Ectodermal cell (in vitro differentiated cells): ENCODE measurements at regions not wholly inside any gene's neighbourhood (a gene's known extent, or its start where the extent isn't known, plus 50 kb on each side); places are given as distances from the start of the nearest gene placed in this dataset.

Experiments
- H3K27ac ChIP-seq: 2 replicates; pipeline ENCODE4 v1.7.0; 2013; ENCODE audit warnings: mild to moderate bottlenecking, low read depth, low read length; ENCODE audit not compliant: insufficient read depth, poor library complexity, severe bottlenecking
- H3K27me3 ChIP-seq: 2 replicates; pipeline ENCODE4 v1.7.0; 2013; ENCODE audit warnings: mild to moderate bottlenecking, low read length; ENCODE audit not compliant: insufficient read depth, control insufficient read depth, poor library complexity, severe bottlenecking
- H3K36me3 ChIP-seq: one replicate; pipeline ENCODE4 v1.7.0; 2013; ENCODE audit warnings: low read length; ENCODE audit not compliant: control insufficient read depth, insufficient read depth
- H3K4me1 ChIP-seq: one replicate; pipeline ENCODE4 v1.7.0; 2013; ENCODE audit warnings: low read length; ENCODE audit not compliant: control insufficient read depth, insufficient read depth
- H3K4me3 ChIP-seq: 2 replicates; pipeline ENCODE4 v1.7.0; 2013; ENCODE audit warnings: low read depth, low read length, control low read depth; ENCODE audit not compliant: insufficient read depth
- H3K9me3 ChIP-seq: 2 replicates; pipeline ENCODE4 v1.7.0; 2013; ENCODE audit warnings: mild to moderate bottlenecking, low read length, moderate library complexity; ENCODE audit not compliant: control insufficient read depth
- WGBS, 2 experiments: methylation state at CpG; one replicate each; pipeline ENCODE4 v1.1.7; 2013; ENCODE audit warnings: missing lambda C conversion rate in 2 of 2; 5-methylcytosine and 5-hydroxymethylcytosine counted together

GRCh38 chr18:43805646-43806194 is 528.4 kb upstream of the SYT4 start:
- Histone ChIP-seq H3K36me3 (no peaks in the 10 kb centered on the region), H3K4me3 (no peak overlapping the region), H3K9me3 (no peaks in the 10 kb centered on the region), H3K4me1 (no peaks in the 10 kb centered on the region), H3K27me3 (no peaks in the 10 kb centered on the region), H3K27ac (no peak overlapping the region)
- 92 to 96% methylated on average over 5 of the region's 5 CpGs for WGBS, 2 experiments

DNA sequence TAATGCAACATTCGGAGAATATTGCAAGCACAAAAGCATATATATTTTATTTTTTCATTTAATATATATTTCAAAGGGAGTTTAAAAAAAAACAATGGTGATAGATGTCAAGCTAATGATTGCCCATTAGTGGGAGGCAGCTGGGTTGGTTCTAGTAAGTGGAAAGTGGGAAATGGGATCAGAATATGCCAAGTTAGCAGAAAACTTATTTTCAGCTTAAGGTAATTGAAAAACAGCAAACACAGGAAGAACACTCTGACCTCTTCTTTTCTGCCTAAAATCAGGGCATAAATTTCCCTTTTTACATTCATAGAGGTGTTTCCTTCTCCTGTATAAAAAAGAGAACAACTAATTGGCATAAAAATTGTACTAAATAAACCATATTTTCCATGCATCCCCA is 535.3 kb upstream of the SYT4 start:
- no peak overlapping the region for H3K4me3 ChIP-seq
- H3K9me3 ChIP-seq, result no peaks in the 10 kb centered on the region
- H3K27me3 ChIP-seq, result no peaks in the 10 kb centered on the region
- no peak overlapping the region for H3K27ac ChIP-seq
- no peaks in the 10 kb centered on the region for H3K36me3 ChIP-seq
- WGBS, 2 experiments, result no CpG with 5 or more reads among the region's 1 CpG
- no peaks in the 10 kb centered on the region for H3K4me1 ChIP-seq

- Histone ChIP-seq H3K9me3 (no peaks in the 10 kb centered on the region), H3K27ac (no peak overlapping the region), H3K36me3 (no peaks in the 10 kb centered on the region), H3K27me3 (no peaks in the 10 kb centered on the region), H3K4me3 (no peak overlapping the region), H3K4me1 (no peaks in the 10 kb centered on the region)
- 81 to 85% methylated on average over 1 of the region's 1 CpG for WGBS, 2 experiments
Observed at GRCh38 chr18:43819397-43819796, 542.1 kb upstream of the SYT4 start.

DNA sequence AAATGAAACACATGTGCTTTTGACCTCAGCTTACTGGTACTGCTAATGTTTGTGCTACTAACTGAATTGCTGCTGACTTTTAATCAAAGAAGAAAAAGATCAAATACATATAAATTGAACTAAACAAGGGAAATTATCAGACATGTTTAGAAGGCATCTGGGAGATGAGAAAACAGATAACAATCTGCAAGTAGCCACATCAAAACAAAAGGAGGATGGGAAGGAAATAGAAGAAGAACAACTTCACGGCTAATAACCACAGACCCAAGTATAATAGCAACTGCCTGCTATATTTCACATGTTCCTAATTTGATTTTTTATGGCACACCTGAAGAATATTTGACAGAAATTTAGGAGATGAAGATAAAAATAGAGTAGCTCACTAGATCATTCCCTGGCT is 542.6 kb upstream of the SYT4 start:
- Histone ChIP-seq H3K4me3 (no peak overlapping the region), H3K36me3 (no peaks in the 10 kb centered on the region), H3K27ac (no peak overlapping the region), H3K9me3 (no peaks in the 10 kb centered on the region), H3K4me1 (no peaks in the 10 kb centered on the region), H3K27me3 (no peaks in the 10 kb centered on the region)
- WGBS, 2 experiments, result 91% methylated on average over 1 of the region's 1 CpG; no CpG with 5 or more reads in 1 of the 2 experiments

- 71 to 74% methylated on average over 2 of the region's 2 CpGs for WGBS, 2 experiments
- H3K4me3 ChIP-seq, result no peak overlapping the region
- no peaks in the 10 kb centered on the region for H3K9me3 ChIP-seq
- no peak overlapping the region for H3K27ac ChIP-seq
- H3K4me1 ChIP-seq, result peaks cover 6% of the 10 kb centered on the region
- H3K36me3 ChIP-seq, result no peaks in the 10 kb centered on the region
- H3K27me3 ChIP-seq, result no peaks in the 10 kb centered on the region
Observed at GRCh38 chr18:43825768-43826167, 548.5 kb upstream of the SYT4 start.

DNA sequence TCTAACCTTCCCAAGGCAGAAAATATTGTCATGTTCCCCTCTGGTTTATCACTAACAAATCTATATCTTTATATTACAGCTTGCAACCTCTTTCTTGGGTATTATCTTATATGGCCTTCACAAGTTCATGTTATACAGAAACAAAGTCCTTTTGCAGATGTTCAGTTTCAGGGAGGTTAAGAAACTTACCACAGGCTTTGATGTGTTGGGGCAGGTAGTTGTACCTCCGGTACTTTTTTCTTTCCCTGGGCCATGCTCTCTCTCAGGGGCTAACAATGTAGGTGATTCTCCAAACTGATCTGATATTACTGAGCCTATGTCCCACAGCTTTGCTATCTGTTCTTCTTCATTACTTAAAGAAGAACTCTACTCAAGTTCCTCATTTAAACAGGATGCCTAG is 548.9 kb upstream of the SYT4 start:
- no peaks in the 10 kb centered on the region for H3K36me3 ChIP-seq
- peaks cover 6% of the 10 kb centered on the region for H3K4me1 ChIP-seq
- no peak overlapping the region for H3K27ac ChIP-seq
- H3K4me3 ChIP-seq, result no peak overlapping the region
- 91 to 96% methylated on average over 1 of the region's 1 CpG for WGBS, 2 experiments
- H3K27me3 ChIP-seq, result no peaks in the 10 kb centered on the region
- H3K9me3 ChIP-seq, result no peaks in the 10 kb centered on the region

- Histone ChIP-seq H3K27ac (no peak overlapping the region), H3K4me3 (no peak overlapping the region), H3K36me3 (no peaks in the 10 kb centered on the region), H3K27me3 (no peaks in the 10 kb centered on the region), H3K9me3 (no peaks in the 10 kb centered on the region), H3K4me1 (peaks cover 6% of the 10 kb centered on the region)
- WGBS, 2 experiments, result 52 to 64% methylated on average over 3 of the region's 4 CpGs
Observed at GRCh38 chr18:43827311-43827710, 550.0 kb upstream of the SYT4 start.

GRCh38 chr18:43830303-43830702 is 553.0 kb upstream of the SYT4 start:
- H3K27me3 ChIP-seq, result no peaks in the 10 kb centered on the region
- no peaks in the 10 kb centered on the region for H3K36me3 ChIP-seq
- no peak overlapping the region for H3K4me3 ChIP-seq
- H3K27ac ChIP-seq, result no peak overlapping the region
- H3K9me3 ChIP-seq, result no peaks in the 10 kb centered on the region
- peaks cover 6% of the 10 kb centered on the region for H3K4me1 ChIP-seq
- WGBS, 2 experiments, result 100% methylated on average over 1 of the region's 1 CpG; no CpG with 5 or more reads in 1 of the 2 experiments

DNA sequence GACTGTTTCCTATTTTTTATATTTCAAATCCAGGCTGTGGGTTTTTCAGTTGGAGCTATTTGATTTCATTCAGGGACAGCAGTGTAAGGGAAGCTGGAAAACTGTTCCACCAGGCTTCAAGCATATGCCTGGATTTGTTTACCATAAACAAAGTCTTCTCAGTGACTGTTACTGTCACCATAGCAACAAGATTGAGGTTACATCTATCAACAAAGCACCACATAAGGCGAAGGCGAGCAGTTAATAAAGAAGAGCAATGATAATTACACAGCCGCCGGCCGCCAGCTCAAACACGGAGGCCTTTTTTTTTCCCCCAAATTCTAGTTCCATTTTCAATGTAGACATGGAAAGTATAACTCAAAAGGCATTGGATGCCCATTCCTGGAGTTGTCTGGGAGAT is 553.7 kb upstream of the SYT4 start:
- H3K9me3 ChIP-seq, result no peaks in the 10 kb centered on the region
- no peak overlapping the region for H3K27ac ChIP-seq
- H3K36me3 ChIP-seq, result no peaks in the 10 kb centered on the region
- WGBS, 2 experiments, result 88 to 96% methylated on average over 4 to 6 of the region's 6 CpGs
- H3K4me3 ChIP-seq, result no peak overlapping the region
- peaks cover 1% of the 10 kb centered on the region for H3K4me1 ChIP-seq
- no peaks in the 10 kb centered on the region for H3K27me3 ChIP-seq

- Histone ChIP-seq H3K36me3 (no peaks in the 10 kb centered on the region), H3K4me3 (no peak overlapping the region)
- 0 to 6% methylated on average over 1 of the region's 1 CpG for WGBS, 2 experiments
Observed at GRCh38 chr18:43846299-43846698, 569.0 kb upstream of the SYT4 start.

More at GRCh38 chr18:43846299-43846698, 569.0 kb upstream of the SYT4 start:
- Histone ChIP-seq H3K9me3 (no peaks in the 10 kb centered on the region), H3K4me1 (peaks cover 15% of the 10 kb centered on the region), H3K27ac (no peak overlapping the region), H3K27me3 (no peaks in the 10 kb centered on the region)
